NCI-H2171 (cell line): ENCODE measurements at regions not wholly inside any gene's neighbourhood (a gene's known extent, or its start where the extent isn't known, plus 50 kb on each side); places are given as distances from the start of the nearest gene placed in this dataset.
"Not testable (repeated sequence)": the region's sequence is repeated elsewhere in the genome, so short reads cannot be mapped to it uniquely, and the experiment has no call there.

Experiments
- DNase-seq: peaks from one replicate; lab custom pipeline; 2025; lab: John Stamatoyannopoulos, UW

- no peak for DNase-seq
Observed at GRCh38 chrX:43225626-43226328, 430.3 kb upstream of the MAOA start.

GRCh38 chrX:43238461-43238945, 417.6 kb upstream of the MAOA start:
- DNase-seq = no peak

- DNase-seq = no peak
Observed at GRCh38 chrX:43239356-43239755, 416.7 kb upstream of the MAOA start.

GRCh38 chrX:43255596-43255995, 400.5 kb upstream of the MAOA start:
- no peak for DNase-seq

DNA sequence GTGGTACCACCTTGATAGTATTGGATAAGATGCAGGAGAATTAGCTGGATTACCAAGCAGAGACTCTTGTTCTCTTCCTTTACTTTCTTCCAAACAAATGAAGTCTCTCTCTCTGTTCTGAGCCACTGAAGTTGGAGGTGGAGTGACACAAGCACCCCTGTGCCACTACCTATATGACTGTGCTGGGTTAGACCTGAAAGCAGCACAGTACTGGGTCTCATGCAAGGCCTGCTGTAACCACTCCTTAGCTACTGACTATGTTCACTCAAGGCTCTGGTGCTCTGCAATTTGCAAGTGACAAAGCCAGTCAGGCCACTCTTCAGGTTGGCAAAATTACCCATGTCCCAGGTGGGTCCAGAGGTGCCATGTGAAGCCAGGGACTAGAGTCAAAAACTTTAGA, 389.6 kb upstream of the MAOA start:
- DNase-seq = no peak

- DNase-seq = no peak
Observed at GRCh38 chrX:43267652-43268051, 388.4 kb upstream of the MAOA start.

- DNase-seq = no peak
Observed at GRCh38 chrX:43269201-43269600, 386.9 kb upstream of the MAOA start.

GRCh38 chrX:43277879-43278278, 378.2 kb upstream of the MAOA start:
- DNase-seq = no peak

- DNase-seq = no peak
Observed at GRCh38 chrX:43278440-43278839, 377.7 kb upstream of the MAOA start.

DNA sequence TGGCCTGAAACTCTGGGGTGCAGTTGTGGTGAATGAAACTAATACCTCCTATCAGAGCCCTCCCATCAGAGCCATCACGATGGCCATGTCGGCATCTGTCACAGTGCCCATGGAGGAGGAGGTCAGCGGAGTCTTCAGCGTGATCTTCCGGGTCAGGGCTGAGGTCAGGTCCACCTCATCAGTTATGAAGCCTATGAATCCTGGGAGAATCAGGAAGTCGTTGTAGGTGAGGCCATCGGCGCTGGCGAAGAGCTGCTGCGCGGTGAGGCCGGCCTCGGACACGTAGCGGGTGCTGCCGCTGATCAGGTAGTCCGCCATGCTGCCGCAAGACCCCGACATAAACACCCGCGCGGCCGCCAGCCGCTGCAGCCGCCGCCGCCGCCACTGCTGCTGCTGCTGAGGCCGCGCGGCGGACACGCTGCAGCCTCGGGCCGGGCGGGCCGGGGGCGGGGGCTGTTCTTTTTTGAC, 376.7 kb upstream of the MAOA start:
- DNase-seq = no peak

GRCh38 chrX:43283187-43283586, 372.9 kb upstream of the MAOA start:
- no peak for DNase-seq

GRCh38 chrX:43311625-43312024, 344.5 kb upstream of the MAOA start:
- DNase-seq = not testable (repeated sequence)

GRCh38 chrX:43313035-43313434, 343.1 kb upstream of the MAOA start:
- DNase-seq = no peak

- no peak for DNase-seq
Observed at GRCh38 chrX:43314525-43314924, 341.6 kb upstream of the MAOA start.

- DNase-seq = no peak
Observed at GRCh38 chrX:43315622-43316021, 340.5 kb upstream of the MAOA start.

GRCh38 chrX:43316146-43316545, 340.0 kb upstream of the MAOA start:
- no peak for DNase-seq

- DNase-seq = no peak
Observed at GRCh38 chrX:43317378-43317777, 338.7 kb upstream of the MAOA start.

- DNase-seq = no peak
Observed at GRCh38 chrX:43328358-43328946, 327.6 kb upstream of the MAOA start.

GRCh38 chrX:43333543-43333942, 322.6 kb upstream of the MAOA start:
- DNase-seq = no peak

- DNase-seq = no peak
Observed at GRCh38 chrX:43345166-43345565, 310.9 kb upstream of the MAOA start.

- DNase-seq = no peak
Observed at GRCh38 chrX:43349363-43349762, 306.7 kb upstream of the MAOA start.

GRCh38 chrX:43350935-43351334, 305.2 kb upstream of the MAOA start:
- no peak for DNase-seq

DNA sequence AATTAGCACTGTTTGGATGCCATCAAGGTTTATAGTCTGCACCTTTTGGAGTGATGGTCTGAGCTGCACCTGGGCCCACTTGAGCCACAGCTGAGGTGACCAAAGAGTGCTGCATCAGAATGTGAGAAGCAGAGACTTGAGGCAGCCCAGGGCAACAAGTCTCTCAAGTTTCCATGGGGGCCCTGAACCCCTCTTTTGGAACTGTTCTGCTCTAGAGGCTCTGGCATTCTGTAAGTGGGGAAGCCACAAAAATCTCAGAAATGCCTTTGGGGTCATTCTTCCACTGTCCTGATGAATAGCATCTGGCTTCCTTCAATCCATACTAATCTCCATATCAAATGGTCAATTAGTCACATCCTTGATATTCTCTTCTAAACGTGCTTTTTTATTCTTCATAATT, 298.4 kb upstream of the MAOA start:
- DNase-seq = no peak

DNA sequence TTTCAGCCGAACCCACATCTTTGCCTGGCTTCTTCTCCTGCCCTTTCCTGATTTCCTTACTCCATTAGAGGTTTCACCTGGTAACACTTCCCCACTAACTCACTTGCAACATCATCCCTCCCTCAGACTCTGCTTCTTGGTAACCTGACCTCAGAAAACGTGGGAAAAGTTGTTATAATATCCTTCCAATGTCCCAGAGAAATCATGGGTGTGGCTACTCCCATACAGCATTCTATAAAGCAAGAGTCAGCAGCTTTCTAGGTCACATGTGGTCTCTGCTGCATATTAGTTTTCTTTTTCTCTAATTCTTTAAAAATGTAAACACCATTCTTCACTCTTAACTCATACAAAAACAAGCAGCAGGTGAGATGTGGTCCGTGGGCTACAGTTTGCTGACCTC, 283.1 kb upstream of the MAOA start:
- no peak for DNase-seq
